ENCODE measurements at regions not wholly inside any gene's neighbourhood (a gene's known extent, or its start where the extent isn't known, plus 50 kb on each side); places are given as distances from the start of the nearest gene placed in this dataset.

DNA sequence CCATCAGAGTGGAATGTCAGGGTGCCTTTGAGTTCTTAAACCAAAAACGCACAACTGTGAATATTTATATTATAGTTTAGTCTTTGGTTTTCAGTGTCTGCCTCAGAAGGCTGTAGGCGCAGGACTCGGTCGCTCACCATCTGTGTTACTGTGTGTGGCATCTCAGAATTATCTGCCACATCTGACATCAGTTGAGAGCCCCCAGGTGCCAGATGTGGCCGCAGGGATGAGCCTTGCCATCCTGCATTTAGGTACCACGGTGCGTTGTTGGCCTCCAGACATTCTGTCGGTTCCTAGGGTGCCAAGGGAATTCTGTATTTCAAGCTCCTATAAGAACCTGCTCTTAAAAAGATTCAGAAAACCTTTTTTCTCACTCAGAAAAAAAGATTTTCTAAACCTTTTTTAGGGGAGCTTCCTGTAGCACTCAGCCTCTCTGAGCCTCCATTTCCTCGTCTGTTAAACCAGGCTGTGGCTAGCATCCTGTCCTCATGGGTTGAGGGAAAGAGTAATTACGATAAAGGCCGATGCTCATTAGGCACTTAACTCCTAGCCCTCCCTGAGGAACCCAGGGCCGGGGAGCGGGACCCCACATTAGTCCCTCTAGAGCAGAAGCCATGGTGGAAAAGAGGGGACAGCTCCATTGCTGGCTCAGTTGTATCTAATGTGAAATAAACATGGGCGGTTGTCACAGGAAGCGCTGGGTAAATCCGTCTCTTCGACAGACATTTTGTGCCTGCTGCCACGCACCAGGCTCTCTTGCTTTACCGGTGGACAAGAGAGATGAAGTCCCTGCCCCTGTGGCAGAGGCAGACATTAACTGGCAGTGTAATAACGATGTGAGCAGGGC lies 70.2 kb upstream of the MORC3 start:
- H4K8ac ChIP-seq (ENCODE audit: low read depth, low read length) = no peak overlapping the region
- H2BK5ac ChIP-seq (ENCODE audit: low read length) = no peak overlapping the region
- no peak overlapping the region for H2BK120ac ChIP-seq (ENCODE audit: low read depth, low read length)
- H3K9ac ChIP-seq (ENCODE audit: low read length) = peak overlapping the region; percentile 29
- H3K4me3 ChIP-seq (ENCODE audit: low read length) = no peak overlapping the region
- no peaks in the 10 kb centered on the region for H3K79me1 ChIP-seq (ENCODE audit: low read length)
- H3K27me3 ChIP-seq (ENCODE audit: insufficient read depth, low read length, poor library complexity) = no peaks in the 10 kb centered on the region
- H2BK15ac ChIP-seq (replicated peaks; ENCODE audit: low read depth) = no peak overlapping the region
- H3K27ac ChIP-seq (ENCODE audit: low read depth, low read length) = no peak overlapping the region
- H3K36me3 ChIP-seq (ENCODE audit: control insufficient read depth, insufficient read depth, low read length) = no peaks in the 10 kb centered on the region
- DNase-seq = no peak
- no peaks in the 10 kb centered on the region for H3K79me2 ChIP-seq (ENCODE audit: control insufficient read depth, insufficient read depth, low read length)
- WGBS (ENCODE audit: extremely low coverage, insufficient coverage, low lambda C conversion rate) = no CpG with 5 or more reads among the region's 20 CpGs
- no peak overlapping the region for H4K5ac ChIP-seq (ENCODE audit: low read length)
- no peak overlapping the region for H3K4ac ChIP-seq (ENCODE audit: low read depth, low read length)
- peak overlapping the region; percentile 73 for H3K56ac ChIP-seq (ENCODE audit: low read length)
- H2AK5ac ChIP-seq (ENCODE audit: low read length) = no peak overlapping the region
- H3K4me1 ChIP-seq (ENCODE audit: control insufficient read depth, low read depth, low read length) = peaks cover 6% of the 10 kb centered on the region
- H3K4me2 ChIP-seq (ENCODE audit: low read length) = no peak overlapping the region
- H3K23ac ChIP-seq (ENCODE audit: low read length) = peak overlapping the region; percentile 48
- H3K18ac ChIP-seq (ENCODE audit: low read length) = no peak overlapping the region

DNA sequence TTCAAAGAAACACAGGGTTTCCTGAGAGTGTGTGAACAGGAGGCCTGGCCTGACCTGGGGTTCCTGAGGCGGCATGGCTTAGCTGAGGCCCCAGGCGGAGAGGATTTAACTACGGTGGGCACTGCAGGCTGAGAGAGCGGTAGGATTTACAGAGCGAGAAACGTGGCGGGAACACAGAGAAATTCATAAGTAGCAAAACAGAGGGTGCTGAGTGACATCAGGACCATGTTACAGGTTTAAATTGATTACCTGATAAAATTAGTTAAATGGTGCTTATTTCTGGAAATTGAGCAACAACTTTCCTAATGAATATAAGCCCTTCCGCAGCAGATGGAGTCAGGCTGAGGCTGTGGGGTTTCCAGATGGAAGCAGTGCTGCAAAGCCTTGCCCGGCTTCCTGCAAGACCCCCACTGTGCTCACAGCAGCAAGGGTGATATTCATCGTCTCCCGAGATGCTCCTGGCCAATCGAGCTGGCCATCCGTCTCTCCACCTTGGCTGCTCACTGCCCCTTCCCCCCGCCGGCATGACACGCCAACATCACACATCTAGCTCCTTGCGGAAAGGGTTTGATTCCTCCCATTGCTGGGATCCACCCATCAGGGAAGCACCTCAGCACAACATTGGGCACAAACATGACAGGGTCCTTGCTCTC lies 69.4 kb upstream of the MORC3 start:
- peak overlapping the region; percentile 73 for H3K56ac ChIP-seq (ENCODE audit: low read length)
- H3K4ac ChIP-seq (ENCODE audit: low read depth, low read length) = no peak overlapping the region
- no peak overlapping the region for H3K18ac ChIP-seq (ENCODE audit: low read length)
- no peaks in the 10 kb centered on the region for H3K36me3 ChIP-seq (ENCODE audit: control insufficient read depth, insufficient read depth, low read length)
- H2BK5ac ChIP-seq (ENCODE audit: low read length) = no peak overlapping the region
- peak overlapping the region; percentile 29 for H3K9ac ChIP-seq (ENCODE audit: low read length)
- H3K4me2 ChIP-seq (ENCODE audit: low read length) = no peak overlapping the region
- H3K79me1 ChIP-seq (ENCODE audit: low read length) = no peaks in the 10 kb centered on the region
- peaks cover 6% of the 10 kb centered on the region for H3K4me1 ChIP-seq (ENCODE audit: control insufficient read depth, low read depth, low read length)
- no peak overlapping the region for H2BK120ac ChIP-seq (ENCODE audit: low read depth, low read length)
- H3K4me3 ChIP-seq (ENCODE audit: low read length) = no peak overlapping the region
- H3K27me3 ChIP-seq (ENCODE audit: insufficient read depth, low read length, poor library complexity) = no peaks in the 10 kb centered on the region
- H4K8ac ChIP-seq (ENCODE audit: low read depth, low read length) = no peak overlapping the region
- no peak overlapping the region for H3K27ac ChIP-seq (ENCODE audit: low read depth, low read length)
- peak; percentile 64 for DNase-seq
- no CpG with 5 or more reads among the region's 17 CpGs for WGBS (ENCODE audit: extremely low coverage, insufficient coverage, low lambda C conversion rate)
- no peak overlapping the region for H4K5ac ChIP-seq (ENCODE audit: low read length)
- peak overlapping the region; percentile 48 for H3K23ac ChIP-seq (ENCODE audit: low read length)
- no peak overlapping the region for H2AK5ac ChIP-seq (ENCODE audit: low read length)
- no peak overlapping the region for H2BK15ac ChIP-seq (replicated peaks; ENCODE audit: low read depth)
- no peaks in the 10 kb centered on the region for H3K79me2 ChIP-seq (ENCODE audit: control insufficient read depth, insufficient read depth, low read length)

- no peak overlapping the region for H4K5ac ChIP-seq (ENCODE audit: low read length)
- no peaks in the 10 kb centered on the region for H3K79me2 ChIP-seq (ENCODE audit: control insufficient read depth, insufficient read depth, low read length)
- no peak overlapping the region for H3K27ac ChIP-seq (ENCODE audit: low read depth, low read length)
- H3K36me3 ChIP-seq (ENCODE audit: control insufficient read depth, insufficient read depth, low read length) = no peaks in the 10 kb centered on the region
- peaks cover 6% of the 10 kb centered on the region for H3K4me1 ChIP-seq (ENCODE audit: control insufficient read depth, low read depth, low read length)
- no peak for DNase-seq
- H3K56ac ChIP-seq (ENCODE audit: low read length) = no peak overlapping the region
- no CpG with 5 or more reads among the region's 6 CpGs for WGBS (ENCODE audit: extremely low coverage, insufficient coverage, low lambda C conversion rate)
- H3K23ac ChIP-seq (ENCODE audit: low read length) = no peak overlapping the region
- no peak overlapping the region for H3K4me2 ChIP-seq (ENCODE audit: low read length)
- no peak overlapping the region for H4K8ac ChIP-seq (ENCODE audit: low read depth, low read length)
- no peak overlapping the region for H2BK15ac ChIP-seq (replicated peaks; ENCODE audit: low read depth)
- no peak overlapping the region for H2AK5ac ChIP-seq (ENCODE audit: low read length)
- H3K4me3 ChIP-seq (ENCODE audit: low read length) = no peak overlapping the region
- H3K79me1 ChIP-seq (ENCODE audit: low read length) = no peaks in the 10 kb centered on the region
- H3K4ac ChIP-seq (ENCODE audit: low read depth, low read length) = no peak overlapping the region
- H3K27me3 ChIP-seq (ENCODE audit: insufficient read depth, low read length, poor library complexity) = no peaks in the 10 kb centered on the region
- no peak overlapping the region for H3K9ac ChIP-seq (ENCODE audit: low read length)
- no peak overlapping the region for H2BK5ac ChIP-seq (ENCODE audit: low read length)
- no peak overlapping the region for H2BK120ac ChIP-seq (ENCODE audit: low read depth, low read length)
- no peak overlapping the region for H3K18ac ChIP-seq (ENCODE audit: low read length)
Measured at GRCh38 chr21:36254106-36254941, 65.7 kb upstream of the MORC3 start.

GRCh38 chr21:36255663-36256062 lies 64.3 kb upstream of the MORC3 start:
- no peak overlapping the region for H3K4me3 ChIP-seq (ENCODE audit: low read length)
- H4K5ac ChIP-seq (ENCODE audit: low read length) = no peak overlapping the region
- no peak overlapping the region for H3K27ac ChIP-seq (ENCODE audit: low read depth, low read length)
- no peak overlapping the region for H3K56ac ChIP-seq (ENCODE audit: low read length)
- H3K79me2 ChIP-seq (ENCODE audit: control insufficient read depth, insufficient read depth, low read length) = no peaks in the 10 kb centered on the region
- no peaks in the 10 kb centered on the region for H3K27me3 ChIP-seq (ENCODE audit: insufficient read depth, low read length, poor library complexity)
- no peak overlapping the region for H3K9ac ChIP-seq (ENCODE audit: low read length)
- no peak for DNase-seq
- no peak overlapping the region for H2BK15ac ChIP-seq (replicated peaks; ENCODE audit: low read depth)
- H2AK5ac ChIP-seq (ENCODE audit: low read length) = no peak overlapping the region
- H2BK120ac ChIP-seq (ENCODE audit: low read depth, low read length) = no peak overlapping the region
- H3K18ac ChIP-seq (ENCODE audit: low read length) = no peak overlapping the region
- no peak overlapping the region for H3K4me2 ChIP-seq (ENCODE audit: low read length)
- no CpG with 5 or more reads among the region's 5 CpGs for WGBS (ENCODE audit: extremely low coverage, insufficient coverage, low lambda C conversion rate)
- no peaks in the 10 kb centered on the region for H3K36me3 ChIP-seq (ENCODE audit: control insufficient read depth, insufficient read depth, low read length)
- H4K8ac ChIP-seq (ENCODE audit: low read depth, low read length) = no peak overlapping the region
- peaks cover 3% of the 10 kb centered on the region for H3K4me1 ChIP-seq (ENCODE audit: control insufficient read depth, low read depth, low read length)
- no peak overlapping the region for H3K4ac ChIP-seq (ENCODE audit: low read depth, low read length)
- H3K79me1 ChIP-seq (ENCODE audit: low read length) = no peaks in the 10 kb centered on the region
- no peak overlapping the region for H2BK5ac ChIP-seq (ENCODE audit: low read length)
- no peak overlapping the region for H3K23ac ChIP-seq (ENCODE audit: low read length)

GRCh38 chr21:36257657-36258056 lies 62.3 kb upstream of the MORC3 start:
- DNase-seq = no peak
- no peak overlapping the region for H3K23ac ChIP-seq (ENCODE audit: low read length)
- H3K56ac ChIP-seq (ENCODE audit: low read length) = no peak overlapping the region
- no peak overlapping the region for H2AK5ac ChIP-seq (ENCODE audit: low read length)
- no peaks in the 10 kb centered on the region for H3K79me1 ChIP-seq (ENCODE audit: low read length)
- no peak overlapping the region for H2BK120ac ChIP-seq (ENCODE audit: low read depth, low read length)
- no peaks in the 10 kb centered on the region for H3K36me3 ChIP-seq (ENCODE audit: control insufficient read depth, insufficient read depth, low read length)
- H3K79me2 ChIP-seq (ENCODE audit: control insufficient read depth, insufficient read depth, low read length) = no peaks in the 10 kb centered on the region
- no peaks in the 10 kb centered on the region for H3K4me1 ChIP-seq (ENCODE audit: control insufficient read depth, low read depth, low read length)
- H3K18ac ChIP-seq (ENCODE audit: low read length) = no peak overlapping the region
- H3K4me2 ChIP-seq (ENCODE audit: low read length) = no peak overlapping the region
- no peak overlapping the region for H2BK15ac ChIP-seq (replicated peaks; ENCODE audit: low read depth)
- H3K4me3 ChIP-seq (ENCODE audit: low read length) = no peak overlapping the region
- no peak overlapping the region for H3K4ac ChIP-seq (ENCODE audit: low read depth, low read length)
- H4K5ac ChIP-seq (ENCODE audit: low read length) = no peak overlapping the region
- H2BK5ac ChIP-seq (ENCODE audit: low read length) = no peak overlapping the region
- no peaks in the 10 kb centered on the region for H3K27me3 ChIP-seq (ENCODE audit: insufficient read depth, low read length, poor library complexity)
- WGBS (ENCODE audit: extremely low coverage, insufficient coverage, low lambda C conversion rate) = 100% methylated on average over 1 of the region's 1 CpG
- H3K27ac ChIP-seq (ENCODE audit: low read depth, low read length) = no peak overlapping the region
- no peak overlapping the region for H3K9ac ChIP-seq (ENCODE audit: low read length)
- H4K8ac ChIP-seq (ENCODE audit: low read depth, low read length) = no peak overlapping the region
